GM23338 (cell line): ENCODE measurements at regions not wholly inside any gene's neighbourhood (a gene's known extent, or its start where the extent isn't known, plus 50 kb on each side); places are given as distances from the start of the nearest gene placed in this dataset.

Source experiments
- ATAC-seq: fragments of 200-7000 bp; cut with Tn5 transposase; 3 replicates; pipeline ENCODE4 v1.9.1; 2020
- DNase-seq: peaks from one replicate; pipeline ENCODE4 v3.0.0-alpha.2; 2015; ENCODE audit warnings: low spot score
- H2AFZ ChIP-seq: fragments of 200-600 bp; sonication (generic); 2 replicates; pipeline ENCODE4 v1.8.0; 2016; ENCODE audit warnings: antibody characterized with exemption, mild to moderate bottlenecking, moderate library complexity
- H3F3A ChIP-seq: fragments of 200-600 bp; sonication (generic); replicated peaks from 2 replicates; pipeline ENCODE4 v1.8.0; 2017; ENCODE audit warnings: antibody characterized with exemption, mixed run types, low read depth
- H3K27ac ChIP-seq: fragments of 200-600 bp; sonication (generic); 2 replicates; pipeline ENCODE4 v1.6.1; 2016; ENCODE audit warnings: low read depth
- H3K27me3 ChIP-seq: fragments of 200-600 bp; sonication (generic); 2 replicates; pipeline ENCODE4 v1.8.0; 2016; ENCODE audit warnings: mild to moderate bottlenecking, mixed run types, moderate library complexity; ENCODE audit not compliant: insufficient read depth
- H3K36me3 ChIP-seq: fragments of 200-600 bp; sonication (generic); 2 replicates; pipeline ENCODE4 v1.8.0; 2016; ENCODE audit warnings: mild to moderate bottlenecking; ENCODE audit not compliant: insufficient read depth
- H3K4me1 ChIP-seq: fragments of 200-600 bp; sonication (generic); 2 replicates; pipeline ENCODE4 v1.8.0; 2016; ENCODE audit warnings: mild to moderate bottlenecking, moderate library complexity; ENCODE audit not compliant: insufficient read depth
- H3K4me2 ChIP-seq: fragments of 200-600 bp; sonication (generic); 2 replicates; pipeline ENCODE4 v1.7.1; 2017; ENCODE audit warnings: mixed run types
- H3K4me3 ChIP-seq: fragments of 200-600 bp; sonication (generic); 2 replicates; pipeline ENCODE4 v1.6.1; 2016; ENCODE audit warnings: mixed run types
- H3K79me2 ChIP-seq: fragments of 200-600 bp; sonication (generic); replicated peaks from 2 replicates; pipeline ENCODE4 v1.8.0; 2017; ENCODE audit warnings: mild to moderate bottlenecking; ENCODE audit not compliant: insufficient read depth
- H3K9me2 ChIP-seq: fragments of 200-600 bp; sonication (generic); 2 replicates; pipeline ENCODE4 v1.8.0; 2017; ENCODE audit not compliant: insufficient read depth
- H4K20me1 ChIP-seq: fragments of 200-600 bp; sonication (generic); replicated peaks from 2 replicates; pipeline ENCODE4 v1.8.0; 2017; ENCODE audit warnings: mild to moderate bottlenecking; ENCODE audit not compliant: insufficient read depth
- H3K27ac Mint-ChIP-seq: 2 replicates; pipeline ENCODE4 v1.8.0; 2020; ENCODE audit warnings: inconsistent platforms, mild to moderate bottlenecking, moderate library complexity, mixed read lengths
- H3K27me3 Mint-ChIP-seq: 3 replicates; pipeline ENCODE4 v1.8.0; 2022; ENCODE audit warnings: low read depth, mild to moderate bottlenecking, moderate library complexity, mixed read lengths, inconsistent platforms; ENCODE audit not compliant: insufficient read depth, poor library complexity
- H3K36me3 Mint-ChIP-seq: 3 replicates; pipeline ENCODE4 v1.8.0; 2021; ENCODE audit warnings: low read depth, mild to moderate bottlenecking, inconsistent platforms, moderate library complexity, mixed read lengths
- H3K4me1 Mint-ChIP-seq: 3 replicates; pipeline ENCODE4 v1.8.0; 2020; ENCODE audit warnings: mild to moderate bottlenecking, inconsistent platforms, mixed read lengths
- H3K4me3 Mint-ChIP-seq: 3 replicates; pipeline ENCODE4 v1.8.0; 2021; ENCODE audit warnings: moderate library complexity, mild to moderate bottlenecking, inconsistent platforms, mixed read lengths
- H3K9me3 Mint-ChIP-seq: 3 replicates; pipeline ENCODE4 v1.8.0; 2020; ENCODE audit warnings: moderate library complexity, mild to moderate bottlenecking, inconsistent platforms, mixed read lengths
- CREB1 ChIP-seq: fragments of 250-450 bp; sonication (Bioruptor Pico); IDR thresholded peaks from 2 replicates; pipeline ENCODE4 v1.5.0; 2020; ENCODE audit warnings: low read depth, mild to moderate bottlenecking, moderate library complexity
- CTCF ChIP-seq, 2 experiments: fragments of 200-600 bp in 1 of 2; sonication (generic) in 1 of 2; conservative IDR thresholded peaks; 2 replicates each; pipeline versions ENCODE4 v1.5.1 to v1.6.1; 2016 to 2017; ENCODE audit warnings: antibody characterized with exemption in 2 of 2, low read depth in 2 of 2, mild to moderate bottlenecking in 2 of 2, moderate library complexity in 1 of 2
- EZH2phosphoT487 ChIP-seq: fragments of 200-600 bp; sonication (generic); IDR thresholded peaks from one replicate; pipeline ENCODE4 v1.8.1; 2018; ENCODE audit warnings: antibody characterized with exemption; ENCODE audit not compliant: unreplicated experiment
- JUNB ChIP-seq: IDR thresholded peaks from one replicate; pipeline ENCODE4 v1.6.1; 2016; ENCODE audit warnings: antibody characterized with exemption; ENCODE audit not compliant: unreplicated experiment
- NANOG ChIP-seq: IDR thresholded peaks from 2 replicates; pipeline ENCODE4 v1.6.1; 2016; ENCODE audit warnings: antibody characterized with exemption, borderline replicate concordance
- POLR2AphosphoS5 ChIP-seq: IDR thresholded peaks from 2 replicates; pipeline ENCODE4 v1.6.1; 2016; ENCODE audit warnings: antibody characterized with exemption, low read depth
- REST ChIP-seq: IDR thresholded peaks from one replicate; pipeline ENCODE4 v1.6.1; 2018; ENCODE audit warnings: antibody characterized with exemption; ENCODE audit not compliant: unreplicated experiment
- STAT1 ChIP-seq: IDR thresholded peaks from one replicate; pipeline ENCODE4 v1.6.1; 2016; ENCODE audit warnings: antibody characterized with exemption; ENCODE audit not compliant: unreplicated experiment
- ZNF331 ChIP-seq: fragments of 250-450 bp; sonication (Bioruptor Pico); IDR thresholded peaks from 2 replicates; pipeline ENCODE4 v1.5.0; 2020; ENCODE audit warnings: low read depth, mild to moderate bottlenecking, moderate library complexity

GRCh38 chr1:219476116-219476515 is 136.8 kb downstream of the ZC3H11B start:
- H3K4me1 Mint-ChIP-seq: no peaks in the 10 kb centered on the region
- no peaks in the 10 kb centered on the region for H3K36me3 Mint-ChIP-seq
- Histone ChIP-seq H3K27me3 (no peaks in the 10 kb centered on the region), H3K4me3 (no peak overlapping the region), H3K4me1 (no peaks in the 10 kb centered on the region), H3K4me2 (no peak overlapping the region), H3F3A (no peaks in the 10 kb centered on the region), H3K36me3 (no peaks in the 10 kb centered on the region), H4K20me1 (no peaks in the 10 kb centered on the region), H2AFZ (no peak overlapping the region), H3K79me2 (no peaks in the 10 kb centered on the region), H3K27ac (no peak overlapping the region), H3K9me2 (no peaks in the 10 kb centered on the region; the same call in 1 of the 2 replicates)
- no peak overlapping the region for H3K27ac Mint-ChIP-seq
- ATAC-seq (no peak), DNase-seq (no peak)
- H3K4me3 Mint-ChIP-seq: no peak overlapping the region
- no peaks in the 10 kb centered on the region for H3K27me3 Mint-ChIP-seq
- TF ChIP-seq CREB1 (CRISPR knock-in tag): no peak
- no peak for TF ChIP-seq STAT1
- TF ChIP-seq REST: no peak
- no peak for TF ChIP-seq POLR2AphosphoS5
- no peak for TF ChIP-seq ZNF331
- no peak for TF ChIP-seq JUNB
- no peaks in the 10 kb centered on the region for H3K9me3 Mint-ChIP-seq

GRCh38 chr1:219472596-219472995 is 140.3 kb downstream of the ZC3H11B start:
- Histone ChIP-seq H3K36me3 (no peaks in the 10 kb centered on the region), H3K4me2 (no peak overlapping the region), H3K4me3 (no peak overlapping the region), H3K79me2 (no peaks in the 10 kb centered on the region), H2AFZ (no peak overlapping the region), H4K20me1 (no peaks in the 10 kb centered on the region), H3K27ac (no peak overlapping the region), H3K9me2 (no peaks in the 10 kb centered on the region; the same call in 1 of the 2 replicates), H3K4me1 (no peaks in the 10 kb centered on the region), H3F3A (no peaks in the 10 kb centered on the region), H3K27me3 (no peaks in the 10 kb centered on the region)
- Mint-ChIP-seq H3K4me3 (no peak overlapping the region), H3K27me3 (no peaks in the 10 kb centered on the region), H3K27ac (no peak overlapping the region), H3K36me3 (no peaks in the 10 kb centered on the region), H3K4me1 (no peaks in the 10 kb centered on the region), H3K9me3 (no peaks in the 10 kb centered on the region)
- ATAC-seq (no peak), DNase-seq (no peak)
- no peak for TF ChIP-seq JUNB
- TF ChIP-seq CREB1 (CRISPR knock-in tag): no peak
- TF ChIP-seq EZH2phosphoT487: no peak
- TF ChIP-seq REST: no peak
- no peak for TF ChIP-seq NANOG
- TF ChIP-seq CTCF (conservative IDR thresholded peaks at IDR 0.05; ENCODE audit: low read depth in 2 of 2): no peak
- TF ChIP-seq ZNF331: no peak
- TF ChIP-seq POLR2AphosphoS5: no peak
